Coronary artery (tissue), 2 donors: ENCODE measurements at regions not wholly inside any gene's neighbourhood (a gene's known extent, or its start where the extent isn't known, plus 50 kb on each side); places are given as distances from the start of the nearest gene placed in this dataset.

Source experiments
- DNase-seq: peaks from one replicate; pipeline ENCODE4 v3.0.0-alpha.2; 2017; ENCODE audit warnings: low spot score
- H3K27ac ChIP-seq, 2 donors: fragments of 200-600 bp; sonication (generic); one replicate each; pipeline ENCODE4 v1.5.1; 2016 to 2019
- H3K4me3 ChIP-seq: fragments of 200-600 bp; sonication (generic); 2 replicates; pipeline ENCODE4 v1.5.1; 2016; ENCODE audit warnings: mild to moderate bottlenecking, moderate library complexity
- CTCF ChIP-seq: fragments of 200-600 bp; sonication (generic); IDR thresholded peaks from one replicate; pipeline ENCODE4 v1.5.1; 2019; ENCODE audit warnings: antibody characterized with exemption

DNA sequence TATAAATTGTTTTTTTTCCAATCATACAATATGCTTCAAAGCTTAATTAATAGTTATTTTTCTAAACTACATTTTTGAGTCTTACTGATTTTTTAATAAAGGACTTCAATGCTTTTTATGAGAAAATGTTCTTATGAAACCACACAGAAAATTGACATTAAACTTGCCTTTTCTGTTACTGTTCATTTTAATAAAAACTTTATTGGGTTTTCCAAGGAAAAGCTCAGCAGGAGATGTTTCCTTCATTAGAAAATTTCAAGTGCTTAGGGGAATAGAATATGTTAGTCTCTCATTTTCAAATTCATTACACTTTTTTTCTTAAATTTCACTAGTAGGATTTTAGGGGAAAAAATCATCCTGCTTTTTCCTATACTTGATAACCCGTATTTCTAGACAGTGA lies 711.4 kb downstream of the DIPK2A start:
- no peak overlapping the region for H3K4me3 ChIP-seq
- no peak overlapping the region for H3K27ac ChIP-seq
- TF ChIP-seq CTCF, result no peak
- no peak for DNase-seq

GRCh38 chr3:144687862-144688261 lies 716.2 kb downstream of the DIPK2A start:
- no peak overlapping the region for H3K4me3 ChIP-seq
- no peak for TF ChIP-seq CTCF
- no peak for DNase-seq
- no peak overlapping the region for H3K27ac ChIP-seq

- DNase-seq, result no peak
- Histone ChIP-seq H3K27ac (no peak overlapping the region), H3K4me3 (no peak overlapping the region)
- TF ChIP-seq CTCF, result no peak
Observed at GRCh38 chr3:144692488-144692887, 720.9 kb downstream of the DIPK2A start.

GRCh38 chr3:144708437-144708836 lies 736.8 kb downstream of the DIPK2A start:
- no peak for DNase-seq
- TF ChIP-seq CTCF, result no peak
- no peak overlapping the region for H3K27ac ChIP-seq
- no peak overlapping the region for H3K4me3 ChIP-seq

DNA sequence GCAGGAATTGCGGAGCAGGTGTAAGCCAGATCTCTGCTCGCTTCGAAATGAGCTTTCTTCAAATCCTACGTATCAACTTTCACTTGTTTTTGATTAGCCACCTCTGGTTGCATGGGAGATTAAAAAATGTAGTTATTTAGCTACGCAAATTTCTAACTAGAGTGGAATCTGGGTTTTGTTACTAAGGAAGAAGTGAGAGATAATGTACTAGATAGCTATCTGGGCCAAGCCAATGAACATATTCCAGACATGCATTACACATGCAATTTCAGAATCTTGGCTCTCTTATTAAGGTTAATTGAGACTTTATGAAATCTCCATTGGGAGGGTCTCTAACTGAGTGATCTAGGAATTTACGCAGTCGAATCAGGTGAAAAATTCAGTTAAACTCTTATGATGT lies 765.7 kb downstream of the DIPK2A start:
- H3K27ac ChIP-seq, result no peak overlapping the region
- TF ChIP-seq CTCF, result no peak
- no peak for DNase-seq
- H3K4me3 ChIP-seq, result no peak overlapping the region

DNA sequence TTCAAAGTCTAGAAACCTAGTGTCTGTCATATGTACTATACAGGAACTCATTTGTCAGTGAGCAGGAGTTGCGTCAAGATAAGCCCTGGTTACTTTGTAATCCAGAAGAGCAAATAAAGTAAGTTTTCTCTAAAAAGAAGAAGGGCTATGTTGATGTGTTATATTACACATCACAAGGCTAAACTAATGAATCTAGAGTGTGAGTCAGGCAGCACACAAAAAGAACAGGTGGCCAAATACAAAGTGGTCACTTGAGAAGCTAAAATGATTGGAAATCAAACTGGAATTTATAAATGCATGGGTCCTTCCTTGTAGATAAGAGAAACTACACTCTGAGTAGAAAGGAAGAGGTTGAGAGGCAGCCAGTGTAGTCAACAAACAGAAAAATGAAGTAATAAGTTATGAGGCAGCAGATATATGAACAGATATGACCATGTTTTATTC lies 771.6 kb downstream of the DIPK2A start:
- Histone ChIP-seq H3K4me3 (no peak overlapping the region), H3K27ac (no peak overlapping the region)
- DNase-seq, result no peak
- TF ChIP-seq CTCF, result no peak

DNA sequence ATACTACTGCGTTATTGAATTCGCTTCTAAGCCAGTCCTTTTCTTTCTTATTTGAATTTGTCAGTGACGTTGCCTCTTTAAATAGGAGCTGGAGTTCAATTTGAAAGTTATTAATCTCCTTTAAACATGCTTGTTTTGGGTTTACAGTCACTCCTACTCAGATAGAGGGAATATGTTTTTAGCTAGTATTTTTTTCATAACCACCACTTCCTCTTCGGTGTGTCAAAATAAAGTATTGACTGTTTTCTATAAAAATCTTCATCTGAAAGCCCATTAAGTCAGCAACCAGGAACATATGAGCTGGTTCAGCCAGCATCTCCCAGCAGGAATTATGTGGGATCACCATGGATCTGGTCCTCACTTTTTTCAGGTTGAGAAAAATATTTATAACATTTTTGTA lies 772.9 kb downstream of the DIPK2A start:
- TF ChIP-seq CTCF, result no peak
- no peak overlapping the region for H3K4me3 ChIP-seq
- H3K27ac ChIP-seq, result no peak overlapping the region
- no peak for DNase-seq
